ENCODE measurements at regions not wholly inside any gene's neighbourhood (a gene's known extent, or its start where the extent isn't known, plus 50 kb on each side); places are given as distances from the start of the nearest gene placed in this dataset.
"Not testable (repeated sequence)": the region's sequence is repeated elsewhere in the genome, so short reads cannot be mapped to it uniquely, and the experiment has no call there.

- no peak for DNase-seq (ENCODE audit: low read depth)
Measured at GRCh38 chr14:28820677-28821076, 54.1 kb downstream of the FOXG1 start.

- DNase-seq (ENCODE audit: low read depth), result no peak
Measured at GRCh38 chr14:28821993-28822392, 55.4 kb downstream of the FOXG1 start.

- no peak for DNase-seq (ENCODE audit: low read depth)
Measured at GRCh38 chr14:28823245-28823644, 56.7 kb downstream of the FOXG1 start.

GRCh38 chr14:28830115-28830534 is 63.5 kb downstream of the FOXG1 start:
- DNase-seq (ENCODE audit: low read depth), result no peak

GRCh38 chr14:28831126-28831525 is 64.5 kb downstream of the FOXG1 start:
- DNase-seq (ENCODE audit: low read depth), result no peak

GRCh38 chr14:28842569-28842968 is 76.0 kb downstream of the FOXG1 start:
- not testable (repeated sequence) for DNase-seq (ENCODE audit: low read depth)

- DNase-seq (ENCODE audit: low read depth), result no peak
Measured at GRCh38 chr14:28867571-28867970, 101.0 kb downstream of the FOXG1 start.

- DNase-seq (ENCODE audit: low read depth), result no peak
Measured at GRCh38 chr14:28870033-28870564, 103.5 kb downstream of the FOXG1 start.

- no peak for DNase-seq (ENCODE audit: low read depth)
Measured at GRCh38 chr14:28875934-28876571, 109.5 kb downstream of the FOXG1 start.

GRCh38 chr14:28876572-28876945 is 110.0 kb downstream of the FOXG1 start:
- DNase-seq (ENCODE audit: low read depth), result no peak

- no peak for DNase-seq (ENCODE audit: low read depth)
Measured at GRCh38 chr14:28877923-28878322, 111.3 kb downstream of the FOXG1 start.

GRCh38 chr14:28879573-28879996 is 113.0 kb downstream of the FOXG1 start:
- DNase-seq (ENCODE audit: low read depth), result no peak

GRCh38 chr14:28886940-28887339 is 120.4 kb downstream of the FOXG1 start:
- DNase-seq (ENCODE audit: low read depth), result no peak

- no peak for DNase-seq (ENCODE audit: low read depth)
Measured at GRCh38 chr14:28895389-28895788, 128.8 kb downstream of the FOXG1 start.

- no peak for DNase-seq (ENCODE audit: low read depth)
Measured at GRCh38 chr14:28896337-28896736, 129.8 kb downstream of the FOXG1 start.

- DNase-seq (ENCODE audit: low read depth), result no peak
Measured at GRCh38 chr14:28901631-28902030, 135.0 kb downstream of the FOXG1 start.

GRCh38 chr14:28902930-28903329 is 136.3 kb downstream of the FOXG1 start:
- DNase-seq (ENCODE audit: low read depth), result no peak

- DNase-seq (ENCODE audit: low read depth), result no peak
Measured at GRCh38 chr14:28911521-28911920, 144.9 kb downstream of the FOXG1 start.

GRCh38 chr14:28913056-28913455 is 146.5 kb downstream of the FOXG1 start:
- no peak for DNase-seq (ENCODE audit: low read depth)

GRCh38 chr14:28926122-28926521 is 159.5 kb downstream of the FOXG1 start:
- DNase-seq (ENCODE audit: low read depth), result no peak

- DNase-seq (ENCODE audit: low read depth), result no peak
Measured at GRCh38 chr14:28931999-28932398, 165.4 kb downstream of the FOXG1 start.

GRCh38 chr14:28936601-28937000 is 170.0 kb downstream of the FOXG1 start:
- DNase-seq (ENCODE audit: low read depth), result no peak

- DNase-seq (ENCODE audit: low read depth), result no peak
Measured at GRCh38 chr14:28941758-28942157, 175.2 kb downstream of the FOXG1 start.

- DNase-seq (ENCODE audit: low read depth), result no peak
Measured at GRCh38 chr14:28944605-28945004, 178.0 kb downstream of the FOXG1 start.

All from HS-5 (cell line).